CD1c-positive myeloid dendritic cell (primary cell): ENCODE measurements at regions not wholly inside any gene's neighbourhood (a gene's known extent, or its start where the extent isn't known, plus 50 kb on each side); places are given as distances from the start of the nearest gene placed in this dataset.

Source experiments
- DNase-seq: peaks from one replicate; pipeline ENCODE4 v3.0.0-alpha.2; 2016; ENCODE audit errors: extremely low spot score

GRCh38 chr5:74378464-74378863 lies 262.1 kb downstream of the ENC1 start:
- no peak for DNase-seq

DNA sequence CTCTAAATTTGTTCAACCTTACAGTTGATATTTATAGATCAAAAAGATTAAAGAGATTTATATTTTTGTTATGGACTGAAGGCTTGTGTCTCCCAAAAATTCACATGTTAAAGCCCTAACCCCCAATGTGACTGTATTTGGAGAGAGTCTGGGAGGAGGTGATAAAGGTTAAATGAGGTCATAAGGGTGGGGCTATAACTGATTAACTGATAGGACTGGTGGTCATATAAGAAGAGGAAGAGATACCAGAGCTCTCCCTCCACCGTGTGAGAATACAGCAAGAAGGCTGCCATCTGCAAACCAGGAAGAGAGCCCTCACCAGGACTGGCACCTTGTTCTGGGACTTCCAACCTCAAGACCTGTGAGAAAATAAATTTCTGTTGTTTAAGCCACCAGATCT lies 264.3 kb downstream of the ENC1 start:
- peak; percentile 13 for DNase-seq

DNA sequence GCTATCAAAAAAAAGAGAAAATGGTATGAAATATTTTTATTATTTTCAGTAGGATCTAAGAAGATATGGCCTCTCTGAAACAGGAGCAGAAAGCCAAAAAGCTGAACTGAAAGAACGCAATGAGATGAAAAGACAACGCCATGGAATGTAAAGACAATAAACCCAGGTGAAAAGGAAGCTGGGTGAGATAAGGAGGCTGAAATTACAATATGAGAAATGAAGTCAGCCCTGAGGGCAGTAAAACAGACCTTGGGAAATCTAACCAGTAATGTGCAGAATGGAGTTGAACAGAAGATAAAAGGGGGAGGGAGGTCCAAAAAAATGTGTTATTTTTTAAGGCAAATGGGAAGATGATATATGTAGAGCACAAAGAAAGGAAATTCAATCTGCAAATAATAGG lies 265.3 kb downstream of the ENC1 start:
- DNase-seq = no peak

DNA sequence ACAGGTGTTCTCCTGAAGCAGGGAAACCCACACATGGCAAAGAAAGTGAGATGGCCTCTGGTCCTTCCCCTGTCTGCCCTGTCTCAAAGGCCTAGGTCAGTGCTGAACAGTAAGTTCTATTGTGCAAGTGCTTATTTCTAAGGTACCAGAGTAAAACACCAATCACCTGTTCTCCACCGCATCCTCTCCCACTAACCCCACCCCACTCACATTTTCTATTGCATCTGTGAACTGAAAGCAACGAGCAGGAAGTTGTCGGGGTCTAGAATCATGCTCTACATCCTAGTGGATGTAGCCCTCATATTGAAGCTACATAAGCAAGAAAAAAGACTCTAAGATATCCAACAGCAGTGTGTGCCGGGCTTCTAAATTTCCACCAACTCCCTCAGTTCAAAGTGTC lies 265.9 kb downstream of the ENC1 start:
- DNase-seq = no peak

GRCh38 chr5:74373076-74373475 lies 267.5 kb downstream of the ENC1 start:
- DNase-seq = no peak

DNA sequence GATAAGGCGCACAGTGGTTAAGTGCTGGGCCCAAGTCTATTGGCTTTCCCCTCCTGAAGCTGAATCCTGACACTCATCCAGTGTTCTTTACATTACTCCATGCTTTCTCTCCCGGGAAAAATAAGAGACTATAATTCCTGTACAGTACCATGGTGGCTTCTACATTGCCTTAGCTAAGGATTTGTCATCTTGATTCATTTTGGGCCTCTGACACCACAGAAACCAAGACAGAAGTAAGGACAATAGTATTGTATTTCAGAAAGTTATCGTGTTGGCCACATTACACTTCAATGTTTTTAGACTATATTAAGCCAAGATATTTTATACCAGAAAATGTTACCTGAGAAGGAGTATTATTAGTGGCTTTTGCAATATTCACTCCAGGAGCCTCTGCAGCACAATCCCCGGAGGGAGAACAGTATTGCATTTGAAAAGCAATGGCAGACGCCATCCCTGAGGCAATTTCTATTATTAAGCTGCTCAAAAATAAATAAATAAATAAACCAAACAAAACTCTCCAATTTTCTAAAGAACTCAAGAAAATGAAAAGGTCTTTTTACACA lies 267.9 kb downstream of the ENC1 start:
- no peak for DNase-seq

DNA sequence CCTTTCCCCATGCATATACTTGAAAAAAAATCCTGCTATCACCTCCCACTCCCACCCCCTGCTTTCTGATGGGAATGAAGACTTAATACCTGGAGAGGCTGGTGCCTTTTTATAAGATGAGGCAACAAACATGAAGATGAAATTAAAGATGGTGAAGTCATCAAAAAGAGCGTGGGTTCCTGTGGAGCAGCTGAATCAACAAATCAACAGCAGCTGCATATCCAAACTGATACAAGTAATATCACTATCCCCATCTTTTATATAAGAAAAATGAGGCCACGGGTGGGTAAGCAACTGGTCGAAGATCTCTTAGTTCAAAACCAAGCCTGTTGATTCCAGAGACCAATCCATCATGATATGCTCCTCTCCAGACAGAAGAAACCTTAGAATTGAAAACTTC lies 268.5 kb downstream of the ENC1 start:
- DNase-seq = no peak

DNA sequence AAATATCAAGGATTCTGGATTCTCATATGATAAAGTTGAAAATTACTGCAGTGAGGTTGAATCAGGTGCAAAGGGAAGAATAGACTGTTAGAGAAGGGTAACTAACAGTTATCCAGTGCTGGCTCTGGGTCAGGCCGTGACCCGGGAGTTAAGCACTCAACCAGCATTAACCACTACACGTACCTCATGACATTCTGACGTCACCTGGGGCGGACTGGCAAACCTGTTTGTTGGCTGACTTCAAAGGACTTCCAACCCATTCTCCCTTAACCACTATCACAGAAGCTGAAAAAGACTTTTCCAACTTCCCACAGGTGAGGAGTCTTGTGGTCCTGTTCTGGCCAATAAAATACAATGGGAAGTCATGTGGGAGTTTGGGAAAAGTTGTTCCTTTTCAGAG lies 268.9 kb downstream of the ENC1 start:
- DNase-seq = no peak

DNA sequence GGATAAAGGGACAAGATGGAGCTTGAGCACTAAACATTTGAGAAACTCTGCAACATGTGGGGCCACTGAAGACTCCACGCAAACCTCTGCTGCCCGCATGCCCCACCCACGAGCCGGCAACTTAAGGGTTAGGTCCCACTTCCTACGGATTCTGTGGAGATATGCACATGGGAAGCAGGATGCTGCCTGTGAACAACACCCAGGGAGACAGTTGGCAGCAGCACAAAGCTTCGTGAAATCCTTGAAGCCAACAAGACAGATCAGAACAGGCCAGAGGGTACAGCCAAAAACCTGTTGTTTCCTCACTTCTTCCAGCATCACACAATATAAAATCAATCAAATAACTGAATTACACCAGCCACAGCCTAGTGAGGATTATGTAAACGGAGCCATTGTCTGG lies 270.4 kb downstream of the ENC1 start:
- DNase-seq = no peak

DNA sequence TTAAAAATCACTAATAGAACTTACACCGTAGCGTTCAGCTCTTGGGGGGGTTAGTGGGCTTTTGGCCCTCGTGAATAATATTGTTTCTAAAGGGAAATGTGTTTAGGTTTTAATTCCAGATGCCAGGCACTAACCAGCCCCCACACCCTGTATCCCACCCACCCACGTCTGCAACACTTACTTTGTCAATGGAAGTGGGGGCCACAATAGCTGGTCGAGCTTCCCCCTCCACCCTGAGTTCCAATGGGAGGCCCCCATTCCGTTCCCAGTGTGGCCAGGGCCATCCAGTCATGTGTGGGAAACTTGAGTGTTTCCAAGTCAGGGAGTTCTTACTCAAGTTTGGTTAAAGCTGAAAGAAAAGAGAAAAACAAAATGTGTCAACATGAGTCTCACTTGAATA lies 271.4 kb downstream of the ENC1 start:
- DNase-seq = no peak

DNA sequence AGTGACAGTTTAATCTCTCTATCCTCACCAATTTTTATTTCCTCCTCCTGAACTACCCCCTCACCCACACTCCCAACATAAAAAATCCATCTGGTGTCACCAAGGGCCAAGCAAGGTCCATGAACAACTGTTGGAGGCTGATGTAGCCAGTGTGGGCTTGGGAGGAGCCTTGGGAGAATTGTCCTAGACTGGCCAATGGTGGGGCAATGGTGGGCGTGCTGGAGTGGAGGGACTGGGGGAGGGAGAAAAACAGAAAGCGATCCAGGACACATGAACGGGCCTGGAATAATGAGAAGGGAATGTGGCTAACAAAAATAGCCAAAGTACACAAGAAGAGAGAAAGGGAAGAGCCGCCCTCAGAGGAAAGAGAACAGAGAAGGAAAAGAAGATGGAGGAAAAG lies 272.6 kb downstream of the ENC1 start:
- no peak for DNase-seq

DNA sequence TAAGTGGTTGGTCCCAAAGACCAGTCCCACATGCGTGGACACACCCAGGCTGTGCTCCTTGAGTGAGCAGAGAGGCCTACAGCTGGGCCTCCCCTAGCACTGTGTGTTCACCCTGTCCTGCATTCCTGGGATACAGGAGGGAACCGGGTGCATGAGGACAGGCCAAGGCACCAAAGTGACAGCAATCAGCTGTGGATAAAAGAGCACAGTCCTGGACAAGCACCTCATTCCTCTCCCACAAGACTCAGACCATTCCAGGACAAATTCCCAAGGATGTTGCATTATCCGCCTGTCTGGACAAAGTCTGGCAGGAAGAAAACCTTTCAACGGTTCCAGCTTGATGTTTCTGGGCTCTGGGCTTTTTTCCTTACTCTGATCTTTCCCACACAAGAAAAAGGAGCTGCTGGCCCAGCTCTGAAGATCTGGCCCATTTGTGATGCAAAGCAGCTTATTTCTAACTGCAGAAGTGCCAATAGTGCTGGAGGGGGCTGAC lies 273.2 kb downstream of the ENC1 start:
- no peak for DNase-seq

- DNase-seq = no peak
Measured at GRCh38 chr5:74365723-74366122, 274.8 kb downstream of the ENC1 start.

GRCh38 chr5:74364507-74364906 lies 276.0 kb downstream of the ENC1 start:
- DNase-seq = no peak

DNA sequence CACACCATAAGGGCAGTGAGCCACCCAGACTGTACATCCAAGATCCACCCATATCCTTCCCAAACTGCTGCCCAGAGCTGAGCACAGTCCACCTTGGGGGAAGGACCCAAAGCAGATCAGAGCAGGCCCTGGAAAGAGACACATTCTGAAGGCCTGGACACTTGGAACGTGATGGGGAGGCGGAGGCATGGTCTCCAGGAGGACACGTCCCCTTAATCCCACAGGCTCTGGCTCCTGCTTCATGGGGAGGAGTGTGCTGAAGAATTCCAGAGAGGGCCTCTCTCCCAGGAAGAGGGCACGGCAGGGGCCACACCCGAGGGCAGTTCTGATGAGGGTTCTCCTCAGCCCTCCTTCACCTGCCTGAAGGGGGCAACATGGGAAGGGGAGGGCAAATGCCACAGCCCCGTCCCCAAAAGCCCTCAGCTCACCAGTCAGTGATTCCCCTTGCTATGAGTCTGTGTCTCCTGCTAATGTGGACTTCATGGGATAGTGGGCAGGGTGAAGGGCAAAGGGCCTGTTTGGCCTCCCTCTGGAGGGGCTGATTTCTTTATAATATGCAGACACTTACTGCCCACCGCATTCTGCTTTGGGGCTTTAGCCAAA lies 276.8 kb downstream of the ENC1 start:
- DNase-seq = no peak

DNA sequence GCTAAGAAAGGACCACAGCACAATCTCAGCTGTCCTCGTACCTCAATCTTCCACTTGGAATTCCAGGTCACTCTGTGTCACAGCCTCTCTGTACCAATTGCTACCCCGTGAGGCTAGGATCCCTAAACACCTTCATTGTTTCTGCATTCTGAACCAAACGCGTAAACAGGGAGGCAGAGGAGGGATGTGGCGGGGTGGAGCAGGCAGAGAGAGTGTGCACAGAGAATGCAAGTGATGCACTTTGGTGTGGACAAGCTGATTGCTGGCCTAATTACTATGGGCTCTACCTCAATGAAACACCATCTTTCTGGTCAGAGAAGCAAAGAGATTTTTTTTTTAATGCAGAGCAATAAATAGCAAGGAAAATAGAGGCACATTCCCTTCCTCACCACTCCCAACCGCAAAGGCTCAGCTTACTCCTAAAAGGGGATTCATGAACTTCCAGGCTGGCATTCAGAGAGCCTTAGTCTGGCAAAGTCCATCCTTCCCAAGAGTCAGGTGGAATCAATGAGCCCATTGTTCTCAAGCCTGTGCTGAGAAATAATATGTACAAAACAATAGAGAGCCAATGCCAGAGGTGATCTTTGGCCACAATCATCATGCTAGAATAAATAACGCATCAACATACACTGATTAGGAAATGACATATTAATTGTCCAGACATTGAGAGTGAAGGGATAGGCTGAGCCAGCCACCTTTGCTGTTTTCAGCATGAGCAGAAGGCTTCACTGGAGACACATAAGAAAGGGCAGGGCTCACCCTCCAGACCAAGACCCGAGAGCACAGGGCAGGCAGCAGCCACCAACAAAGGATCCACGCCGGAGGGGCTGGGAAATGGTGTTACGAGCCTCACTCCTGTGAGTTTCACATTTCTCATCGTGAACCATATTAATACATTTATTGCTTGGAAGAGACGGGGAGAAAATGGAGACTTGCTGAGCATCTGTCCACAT lies 278.8 kb downstream of the ENC1 start:
- no peak for DNase-seq

GRCh38 chr5:74360535-74361210 lies 279.9 kb downstream of the ENC1 start:
- DNase-seq = no peak

DNA sequence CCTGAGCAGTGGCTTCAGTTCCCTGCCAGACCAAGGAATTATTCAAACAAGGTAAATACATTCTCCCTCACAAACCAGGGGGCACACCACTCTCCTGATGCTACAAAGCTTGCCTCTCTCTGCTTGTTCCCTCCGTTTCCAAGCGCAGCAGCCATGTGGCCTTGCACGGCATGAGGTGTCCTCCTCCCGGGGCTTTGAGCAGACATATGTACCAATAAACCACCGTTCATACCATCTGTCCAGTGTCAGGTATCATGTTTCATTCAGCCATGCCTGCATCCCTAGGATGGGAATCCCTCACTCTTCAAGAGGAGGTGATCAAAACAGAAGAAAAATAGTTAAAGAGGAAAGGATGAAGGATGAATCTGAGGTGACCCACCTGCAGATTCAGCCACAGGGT lies 282.7 kb downstream of the ENC1 start:
- no peak for DNase-seq

- no peak for DNase-seq
Measured at GRCh38 chr5:74356009-74356695, 284.4 kb downstream of the ENC1 start.

- no peak for DNase-seq
Measured at GRCh38 chr5:74355041-74355824, 285.3 kb downstream of the ENC1 start.

GRCh38 chr5:74352256-74352655 lies 288.3 kb downstream of the ENC1 start:
- DNase-seq = no peak
